ENCODE measurements at regions not wholly inside any gene's neighbourhood (a gene's known extent, or its start where the extent isn't known, plus 50 kb on each side); places are given as distances from the start of the nearest gene placed in this dataset.

GRCh38 chr4:141955696-141956095 is 319.3 kb downstream of the IL15 start:
- peaks cover 0 to 3% of the 10 kb centered on the region in 2 experiments for H3K27me3 ChIP-seq (ENCODE audit: control insufficient read depth in 1 of 2, insufficient read depth in 2 of 2, low read length in 2 of 2)
- POLR2A ChIA-PET: no interaction called here
- no peak for ATAC-seq (ENCODE audit: poor library complexity)

DNA sequence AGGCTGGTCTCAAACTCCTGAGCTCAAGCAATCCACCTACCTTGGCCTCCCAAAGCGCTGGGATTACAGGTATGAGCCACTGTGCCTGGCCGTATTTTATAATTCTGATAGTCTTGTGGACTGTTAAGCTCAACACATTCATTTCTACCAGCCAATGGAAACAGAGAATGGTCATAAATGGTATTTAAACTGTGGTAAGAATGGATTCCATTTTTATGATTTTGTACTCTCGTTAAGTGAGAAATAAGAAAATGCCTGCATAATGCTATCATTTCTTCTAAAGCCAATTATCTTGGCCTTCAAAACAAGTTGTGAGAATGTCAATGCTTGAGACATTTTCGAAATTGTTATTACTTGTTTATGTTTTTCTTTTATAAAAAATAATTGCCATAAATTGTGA is 321.0 kb downstream of the IL15 start:
- no peaks in the 10 kb centered on the region for H3K9me3 Mint-ChIP-seq
- no peak overlapping the region for H3K27ac Mint-ChIP-seq
- no peaks in the 10 kb centered on the region for H3K4me1 Mint-ChIP-seq (ENCODE audit: low read depth)
- no peaks in the 10 kb centered on the region for H3K4me1 ChIP-seq (ENCODE audit: insufficient read depth, low read length)
- POLR2A ChIA-PET: no interaction called here
- TF ChIP-seq, protein P1, sequence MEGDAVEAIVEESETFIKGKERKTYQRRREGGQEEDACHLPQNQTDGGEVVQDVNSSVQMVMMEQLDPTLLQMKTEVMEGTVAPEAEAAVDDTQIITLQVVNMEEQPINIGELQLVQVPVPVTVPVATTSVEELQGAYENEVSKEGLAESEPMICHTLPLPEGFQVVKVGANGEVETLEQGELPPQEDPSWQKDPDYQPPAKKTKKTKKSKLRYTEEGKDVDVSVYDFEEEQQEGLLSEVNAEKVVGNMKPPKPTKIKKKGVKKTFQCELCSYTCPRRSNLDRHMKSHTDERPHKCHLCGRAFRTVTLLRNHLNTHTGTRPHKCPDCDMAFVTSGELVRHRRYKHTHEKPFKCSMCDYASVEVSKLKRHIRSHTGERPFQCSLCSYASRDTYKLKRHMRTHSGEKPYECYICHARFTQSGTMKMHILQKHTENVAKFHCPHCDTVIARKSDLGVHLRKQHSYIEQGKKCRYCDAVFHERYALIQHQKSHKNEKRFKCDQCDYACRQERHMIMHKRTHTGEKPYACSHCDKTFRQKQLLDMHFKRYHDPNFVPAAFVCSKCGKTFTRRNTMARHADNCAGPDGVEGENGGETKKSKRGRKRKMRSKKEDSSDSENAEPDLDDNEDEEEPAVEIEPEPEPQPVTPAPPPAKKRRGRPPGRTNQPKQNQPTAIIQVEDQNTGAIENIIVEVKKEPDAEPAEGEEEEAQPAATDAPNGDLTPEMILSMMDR (IDR thresholded peaks at IDR 0.05): no peak
- peaks cover 19% of the 10 kb centered on the region for H3K27me3 Mint-ChIP-seq
- intact Hi-C loops (cut with DNase I, micrococcal nuclease): no loop called here
- ATAC-seq (ENCODE audit: poor library complexity): no peak
- peaks cover 0 to 5% of the 10 kb centered on the region in 2 experiments for H3K27me3 ChIP-seq (ENCODE audit: control insufficient read depth in 1 of 2, insufficient read depth in 2 of 2, low read length in 2 of 2)
- no peaks in the 10 kb centered on the region for H3K36me3 ChIP-seq (ENCODE audit: insufficient read depth, low read length)
- no peak for DNase-seq
- no peaks in the 10 kb centered on the region for H3K36me3 Mint-ChIP-seq (ENCODE audit: low read depth)
- H3K4me3 Mint-ChIP-seq: no peak overlapping the region
- no peak overlapping the region for H3K27ac ChIP-seq (ENCODE audit: low read depth in 1 of 2, low read length in 2 of 2)
- no peaks in the 10 kb centered on the region for H3K9me3 ChIP-seq (ENCODE audit: control insufficient read depth in 1 of 2, insufficient read depth in 1 of 2, low read length in 2 of 2)
- H3K4me3 ChIP-seq (ENCODE audit: low read length): no peak overlapping the region
- CTCF ChIA-PET: no interaction called here

More at GRCh38 chr4:141955696-141956095, 319.3 kb downstream of the IL15 start:
- no peak overlapping the region for H3K4me3 ChIP-seq (ENCODE audit: low read length)
- TF ChIP-seq, protein P1 (IDR thresholded peaks at IDR 0.05): no peak
- H3K36me3 Mint-ChIP-seq (ENCODE audit: low read depth): no peaks in the 10 kb centered on the region
- H3K4me1 ChIP-seq (ENCODE audit: insufficient read depth, low read length): no peaks in the 10 kb centered on the region
- no peaks in the 10 kb centered on the region for H3K9me3 ChIP-seq (ENCODE audit: control insufficient read depth in 1 of 2, insufficient read depth in 1 of 2, low read length in 2 of 2)
- peaks cover 13% of the 10 kb centered on the region for H3K27me3 Mint-ChIP-seq
- H3K36me3 ChIP-seq (ENCODE audit: insufficient read depth, low read length): no peaks in the 10 kb centered on the region
- H3K9me3 Mint-ChIP-seq: no peaks in the 10 kb centered on the region
- no peak for DNase-seq
- H3K27ac ChIP-seq (ENCODE audit: low read depth in 1 of 2, low read length in 2 of 2): no peak overlapping the region
- no peak overlapping the region for H3K27ac Mint-ChIP-seq
- intact Hi-C loops (cut with DNase I, micrococcal nuclease): no loop called here
- H3K4me1 Mint-ChIP-seq (ENCODE audit: low read depth): no peaks in the 10 kb centered on the region
- CTCF ChIA-PET: no interaction called here
- H3K4me3 Mint-ChIP-seq: no peak overlapping the region

DNA sequence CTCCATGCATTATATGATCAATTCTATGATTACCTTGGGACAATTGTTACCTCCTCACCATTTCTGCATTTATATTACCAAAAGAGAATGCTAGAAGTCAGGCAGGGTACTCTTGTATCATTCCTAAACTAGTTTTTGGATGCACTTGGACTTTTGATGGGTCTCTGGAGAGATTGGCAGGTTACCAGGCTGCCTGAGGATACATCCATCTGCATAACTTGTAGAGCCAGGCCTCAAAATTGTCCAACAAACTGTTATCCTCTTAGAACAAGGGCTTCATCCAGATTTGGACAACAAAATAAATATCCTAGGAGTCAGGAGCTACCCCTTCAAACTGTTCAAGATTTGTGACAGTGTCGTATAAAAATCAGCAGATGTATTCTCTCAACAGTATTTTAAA is 326.1 kb downstream of the IL15 start:
- Mint-ChIP-seq H3K27me3 (peaks cover 37% of the 10 kb centered on the region), H3K4me1 (ENCODE audit: low read depth) (no peaks in the 10 kb centered on the region), H3K9me3 (peaks cover 3% of the 10 kb centered on the region), H3K27ac (no peak overlapping the region), H3K36me3 (ENCODE audit: low read depth) (no peaks in the 10 kb centered on the region), H3K4me3 (no peak overlapping the region)
- H3K9me3 ChIP-seq (ENCODE audit: control insufficient read depth in 1 of 2, insufficient read depth in 1 of 2, low read length in 2 of 2): peaks cover 0 to 5% of the 10 kb centered on the region in 2 experiments
- intact Hi-C loops (cut with DNase I, micrococcal nuclease): no loop called here
- DNase-seq (no peak), ATAC-seq (ENCODE audit: poor library complexity) (no peak)
- POLR2A ChIA-PET: no interaction called here
- no peaks in the 10 kb centered on the region for H3K36me3 ChIP-seq (ENCODE audit: insufficient read depth, low read length)
- H3K4me1 ChIP-seq (ENCODE audit: insufficient read depth, low read length): no peaks in the 10 kb centered on the region
- H3K4me3 ChIP-seq (ENCODE audit: low read length): no peak overlapping the region
- TF ChIP-seq, protein P1 (IDR thresholded peaks at IDR 0.05): no peak
- H3K27me3 ChIP-seq (ENCODE audit: control insufficient read depth in 1 of 2, insufficient read depth in 2 of 2, low read length in 2 of 2): peaks cover 0 to 5% of the 10 kb centered on the region in 2 experiments
- CTCF ChIA-PET: interaction anchor here (0.6 kb wide), 1 partner anchor 360 kb away, joined by 3 read pairs; no protein-coding TSS in a partner anchor
- H3K27ac ChIP-seq (ENCODE audit: low read depth in 1 of 2, low read length in 2 of 2): no peak overlapping the region
